ENCODE measurements at regions not wholly inside any gene's neighbourhood (a gene's known extent, or its start where the extent isn't known, plus 50 kb on each side); places are given as distances from the start of the nearest gene placed in this dataset.

- TF ChIP-seq, protein P1, sequence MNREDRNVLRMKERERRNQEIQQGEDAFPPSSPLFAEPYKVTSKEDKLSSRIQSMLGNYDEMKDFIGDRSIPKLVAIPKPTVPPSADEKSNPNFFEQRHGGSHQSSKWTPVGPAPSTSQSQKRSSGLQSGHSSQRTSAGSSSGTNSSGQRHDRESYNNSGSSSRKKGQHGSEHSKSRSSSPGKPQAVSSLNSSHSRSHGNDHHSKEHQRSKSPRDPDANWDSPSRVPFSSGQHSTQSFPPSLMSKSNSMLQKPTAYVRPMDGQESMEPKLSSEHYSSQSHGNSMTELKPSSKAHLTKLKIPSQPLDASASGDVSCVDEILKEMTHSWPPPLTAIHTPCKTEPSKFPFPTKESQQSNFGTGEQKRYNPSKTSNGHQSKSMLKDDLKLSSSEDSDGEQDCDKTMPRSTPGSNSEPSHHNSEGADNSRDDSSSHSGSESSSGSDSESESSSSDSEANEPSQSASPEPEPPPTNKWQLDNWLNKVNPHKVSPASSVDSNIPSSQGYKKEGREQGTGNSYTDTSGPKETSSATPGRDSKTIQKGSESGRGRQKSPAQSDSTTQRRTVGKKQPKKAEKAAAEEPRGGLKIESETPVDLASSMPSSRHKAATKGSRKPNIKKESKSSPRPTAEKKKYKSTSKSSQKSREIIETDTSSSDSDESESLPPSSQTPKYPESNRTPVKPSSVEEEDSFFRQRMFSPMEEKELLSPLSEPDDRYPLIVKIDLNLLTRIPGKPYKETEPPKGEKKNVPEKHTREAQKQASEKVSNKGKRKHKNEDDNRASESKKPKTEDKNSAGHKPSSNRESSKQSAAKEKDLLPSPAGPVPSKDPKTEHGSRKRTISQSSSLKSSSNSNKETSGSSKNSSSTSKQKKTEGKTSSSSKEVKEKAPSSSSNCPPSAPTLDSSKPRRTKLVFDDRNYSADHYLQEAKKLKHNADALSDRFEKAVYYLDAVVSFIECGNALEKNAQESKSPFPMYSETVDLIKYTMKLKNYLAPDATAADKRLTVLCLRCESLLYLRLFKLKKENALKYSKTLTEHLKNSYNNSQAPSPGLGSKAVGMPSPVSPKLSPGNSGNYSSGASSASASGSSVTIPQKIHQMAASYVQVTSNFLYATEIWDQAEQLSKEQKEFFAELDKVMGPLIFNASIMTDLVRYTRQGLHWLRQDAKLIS (CRISPR knock-in tag; IDR thresholded peaks at IDR 0.05), result no peak
- TF ChIP-seq HDAC6 (IDR thresholded peaks at IDR 0.05; ENCODE audit: low read depth, low read length) (no peak), ZNF577 (CRISPR knock-in tag; IDR thresholded peaks at IDR 0.05; ENCODE audit: borderline replicate concordance, low read depth) (no peak), JUNB (CRISPR knock-in tag; IDR thresholded peaks at IDR 0.05; ENCODE audit: borderline replicate concordance) (no peak)
- TF ChIP-seq, protein P2, sequence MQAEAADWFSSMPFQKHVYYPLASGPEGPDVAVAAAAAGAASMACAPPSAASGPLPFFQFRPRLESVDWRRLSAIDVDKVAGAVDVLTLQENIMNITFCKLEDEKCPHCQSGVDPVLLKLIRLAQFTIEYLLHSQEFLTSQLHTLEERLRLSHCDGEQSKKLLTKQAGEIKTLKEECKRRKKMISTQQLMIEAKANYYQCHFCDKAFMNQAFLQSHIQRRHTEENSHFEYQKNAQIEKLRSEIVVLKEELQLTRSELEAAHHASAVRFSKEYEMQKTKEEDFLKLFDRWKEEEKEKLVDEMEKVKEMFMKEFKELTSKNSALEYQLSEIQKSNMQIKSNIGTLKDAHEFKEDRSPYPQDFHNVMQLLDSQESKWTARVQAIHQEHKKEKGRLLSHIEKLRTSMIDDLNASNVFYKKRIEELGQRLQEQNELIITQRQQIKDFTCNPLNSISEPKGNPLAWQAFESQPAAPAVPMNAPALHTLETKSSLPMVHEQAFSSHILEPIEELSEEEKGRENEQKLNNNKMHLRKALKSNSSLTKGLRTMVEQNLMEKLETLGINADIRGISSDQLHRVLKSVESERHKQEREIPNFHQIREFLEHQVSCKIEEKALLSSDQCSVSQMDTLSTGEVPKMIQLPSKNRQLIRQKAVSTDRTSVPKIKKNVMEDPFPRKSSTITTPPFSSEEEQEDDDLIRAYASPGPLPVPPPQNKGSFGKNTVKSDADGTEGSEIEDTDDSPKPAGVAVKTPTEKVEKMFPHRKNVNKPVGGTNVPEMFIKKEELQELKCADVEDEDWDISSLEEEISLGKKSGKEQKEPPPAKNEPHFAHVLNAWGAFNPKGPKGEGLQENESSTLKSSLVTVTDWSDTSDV (CRISPR knock-in tag; IDR thresholded peaks at IDR 0.05), result no peak
These were observed 62.4 kb upstream of the WNT4 start (continued) for GRCh38 chr1:22204989-22205913.

Data from HepG2 (cell line).